ENCODE measurements at regions not wholly inside any gene's neighbourhood (a gene's known extent, or its start where the extent isn't known, plus 50 kb on each side); places are given as distances from the start of the nearest gene placed in this dataset.
"Not testable (repeated sequence)": the region's sequence is repeated elsewhere in the genome, so short reads cannot be mapped to it uniquely, and the experiment has no call there.

DNA sequence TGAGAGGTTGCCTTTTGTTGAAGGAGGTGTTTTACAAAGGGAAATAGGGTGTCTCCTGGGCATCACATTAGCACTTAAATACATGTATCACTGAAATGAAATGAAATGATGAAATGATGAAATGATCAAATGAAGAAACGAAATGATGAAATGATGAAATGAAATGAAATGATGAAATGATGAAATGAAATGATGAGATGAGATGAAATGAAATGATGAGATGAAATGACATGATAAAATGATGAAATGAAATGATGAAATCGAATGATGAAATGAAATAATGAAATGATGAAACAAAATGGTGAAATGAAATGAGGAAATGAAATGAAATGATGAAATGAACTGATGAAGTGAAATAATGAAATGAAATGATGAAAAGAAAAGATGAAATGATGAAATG lies 137.6 kb upstream of the ERV3-1 start:
- H3K4me1 ChIP-seq (ENCODE audit: control insufficient read depth, insufficient read depth, low read length); in situ Hi-C loops (cut with HindIII; ENCODE audit: low pct_unique_long_range_greater_than_20kb, low sequenced_read_pairs); H3K9me3 ChIP-seq (ENCODE audit: control insufficient read depth, insufficient read depth, low read depth, low read length); ATAC-seq; DNase-seq (ENCODE audit: low read depth, low spot score); H3K36me3 ChIP-seq (ENCODE audit: control insufficient read depth, insufficient read depth, low read length); H3K27ac ChIP-seq (ENCODE audit: low read length); intact Hi-C loops (cut with micrococcal nuclease; ENCODE audit: unreplicated experiment); POLR2A ChIA-PET; H3K4me3 ChIP-seq (ENCODE audit: low read depth in 2 of 2, low read length in 2 of 2); H3K27me3 ChIP-seq (ENCODE audit: control insufficient read depth, insufficient read depth, low read length); CTCF ChIA-PET; BruUV-seq (replicated peaks): not testable (repeated sequence)

- DNase-seq (ENCODE audit: low read depth, low spot score); intact Hi-C loops (cut with micrococcal nuclease; ENCODE audit: unreplicated experiment): not testable (repeated sequence)
Observed at GRCh38 chr7:65141894-65142293, 135.4 kb upstream of the ERV3-1 start.

GRCh38 chr7:65141405-65141778 lies 134.9 kb upstream of the ERV3-1 start:
- H3K27me3 ChIP-seq (ENCODE audit: control insufficient read depth, insufficient read depth, low read length); in situ Hi-C loops (cut with HindIII; ENCODE audit: low pct_unique_long_range_greater_than_20kb, low sequenced_read_pairs); POLR2A ChIA-PET; BruUV-seq (replicated peaks); H3K27ac ChIP-seq (ENCODE audit: low read length); ATAC-seq; intact Hi-C loops (cut with micrococcal nuclease; ENCODE audit: unreplicated experiment); H3K4me3 ChIP-seq (ENCODE audit: low read depth in 2 of 2, low read length in 2 of 2); DNase-seq (ENCODE audit: low read depth, low spot score); H3K4me1 ChIP-seq (ENCODE audit: control insufficient read depth, insufficient read depth, low read length); CTCF ChIA-PET; H3K36me3 ChIP-seq (ENCODE audit: control insufficient read depth, insufficient read depth, low read length); H3K9me3 ChIP-seq (ENCODE audit: control insufficient read depth, insufficient read depth, low read depth, low read length): not testable (repeated sequence)

More at GRCh38 chr7:65141894-65142293, 135.4 kb upstream of the ERV3-1 start:
- CTCF ChIA-PET; POLR2A ChIA-PET; H3K4me3 ChIP-seq (ENCODE audit: low read depth in 2 of 2, low read length in 2 of 2); BruUV-seq (replicated peaks); H3K4me1 ChIP-seq (ENCODE audit: control insufficient read depth, insufficient read depth, low read length); H3K27me3 ChIP-seq (ENCODE audit: control insufficient read depth, insufficient read depth, low read length); H3K9me3 ChIP-seq (ENCODE audit: control insufficient read depth, insufficient read depth, low read depth, low read length); ATAC-seq; in situ Hi-C loops (cut with HindIII; ENCODE audit: low pct_unique_long_range_greater_than_20kb, low sequenced_read_pairs); H3K36me3 ChIP-seq (ENCODE audit: control insufficient read depth, insufficient read depth, low read length); H3K27ac ChIP-seq (ENCODE audit: low read length): not testable (repeated sequence)

- H3K27ac ChIP-seq (ENCODE audit: low read length); H3K4me3 ChIP-seq (ENCODE audit: low read depth in 2 of 2, low read length in 2 of 2); ATAC-seq; BruUV-seq (replicated peaks); intact Hi-C loops (cut with micrococcal nuclease; ENCODE audit: unreplicated experiment); CTCF ChIA-PET; in situ Hi-C loops (cut with HindIII; ENCODE audit: low pct_unique_long_range_greater_than_20kb, low sequenced_read_pairs); DNase-seq (ENCODE audit: low read depth, low spot score); H3K4me1 ChIP-seq (ENCODE audit: control insufficient read depth, insufficient read depth, low read length); POLR2A ChIA-PET; H3K27me3 ChIP-seq (ENCODE audit: control insufficient read depth, insufficient read depth, low read length); H3K36me3 ChIP-seq (ENCODE audit: control insufficient read depth, insufficient read depth, low read length); H3K9me3 ChIP-seq (ENCODE audit: control insufficient read depth, insufficient read depth, low read depth, low read length): not testable (repeated sequence)
Observed at GRCh38 chr7:65140543-65141404, 134.3 kb upstream of the ERV3-1 start.

DNA sequence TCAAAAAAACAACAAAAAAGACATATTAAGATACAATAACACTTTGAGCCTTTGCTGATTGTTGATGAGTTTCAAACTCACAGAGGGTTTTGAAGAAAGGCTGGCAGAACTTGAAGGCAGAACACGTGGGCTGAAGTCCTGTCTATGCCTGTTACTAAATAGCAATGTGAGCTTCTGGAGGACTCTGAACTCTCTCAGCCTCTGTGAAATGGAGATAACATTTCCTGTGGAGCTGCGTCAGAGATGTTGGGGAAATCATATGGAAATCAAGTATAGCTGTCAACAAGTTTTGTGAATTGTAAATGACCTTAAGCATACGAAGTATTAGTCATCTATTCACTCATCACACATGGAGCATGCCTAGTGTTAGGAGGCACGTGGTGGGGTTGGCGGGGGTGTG lies 130.4 kb upstream of the ERV3-1 start:
- BruUV-seq (replicated peaks); in situ Hi-C loops (cut with HindIII; ENCODE audit: low pct_unique_long_range_greater_than_20kb, low sequenced_read_pairs); DNase-seq (ENCODE audit: low read depth, low spot score); CTCF ChIA-PET; H3K27ac ChIP-seq (ENCODE audit: low read length); H3K4me3 ChIP-seq (ENCODE audit: low read depth in 2 of 2, low read length in 2 of 2); H3K4me1 ChIP-seq (ENCODE audit: control insufficient read depth, insufficient read depth, low read length); H3K9me3 ChIP-seq (ENCODE audit: control insufficient read depth, insufficient read depth, low read depth, low read length); ATAC-seq; intact Hi-C loops (cut with micrococcal nuclease; ENCODE audit: unreplicated experiment); H3K27me3 ChIP-seq (ENCODE audit: control insufficient read depth, insufficient read depth, low read length); POLR2A ChIA-PET; H3K36me3 ChIP-seq (ENCODE audit: control insufficient read depth, insufficient read depth, low read length): not testable (repeated sequence)

GRCh38 chr7:65133087-65133486 lies 126.6 kb upstream of the ERV3-1 start:
- CTCF ChIA-PET; H3K4me1 ChIP-seq (ENCODE audit: control insufficient read depth, insufficient read depth, low read length); intact Hi-C loops (cut with micrococcal nuclease; ENCODE audit: unreplicated experiment); DNase-seq (ENCODE audit: low read depth, low spot score); H3K9me3 ChIP-seq (ENCODE audit: control insufficient read depth, insufficient read depth, low read depth, low read length); BruUV-seq (replicated peaks); H3K36me3 ChIP-seq (ENCODE audit: control insufficient read depth, insufficient read depth, low read length); H3K27ac ChIP-seq (ENCODE audit: low read length); POLR2A ChIA-PET; H3K4me3 ChIP-seq (ENCODE audit: low read depth in 2 of 2, low read length in 2 of 2); H3K27me3 ChIP-seq (ENCODE audit: control insufficient read depth, insufficient read depth, low read length); ATAC-seq; in situ Hi-C loops (cut with HindIII; ENCODE audit: low pct_unique_long_range_greater_than_20kb, low sequenced_read_pairs): not testable (repeated sequence)

- CTCF ChIA-PET, result not testable (repeated sequence)
Observed at GRCh38 chr7:65132256-65132655, 125.8 kb upstream of the ERV3-1 start.

More at GRCh38 chr7:65132256-65132655, 125.8 kb upstream of the ERV3-1 start:
- H3K27me3 ChIP-seq (ENCODE audit: control insufficient read depth, insufficient read depth, low read length); POLR2A ChIA-PET; H3K36me3 ChIP-seq (ENCODE audit: control insufficient read depth, insufficient read depth, low read length); H3K4me1 ChIP-seq (ENCODE audit: control insufficient read depth, insufficient read depth, low read length); ATAC-seq; BruUV-seq (replicated peaks); H3K4me3 ChIP-seq (ENCODE audit: low read depth in 2 of 2, low read length in 2 of 2); H3K9me3 ChIP-seq (ENCODE audit: control insufficient read depth, insufficient read depth, low read depth, low read length); DNase-seq (ENCODE audit: low read depth, low spot score); intact Hi-C loops (cut with micrococcal nuclease; ENCODE audit: unreplicated experiment); in situ Hi-C loops (cut with HindIII; ENCODE audit: low pct_unique_long_range_greater_than_20kb, low sequenced_read_pairs); H3K27ac ChIP-seq (ENCODE audit: low read length): not testable (repeated sequence)
